HG03575 (cell line): ENCODE measurements at regions not wholly inside any gene's neighbourhood (a gene's known extent, or its start where the extent isn't known, plus 50 kb on each side); places are given as distances from the start of the nearest gene placed in this dataset.

Experiments
- ATAC-seq: cut with Tn5 transposase; IDR thresholded peaks from one replicate; pipeline ENCODE4 v1.9.1; 2021; ENCODE audit not compliant: unreplicated experiment, insufficient number of reproducible peaks, low FRiP score; ENCODE audit errors: extremely low read depth

- no peak for ATAC-seq
Measured at GRCh38 chr12:125220404-125221273, 155.4 kb downstream of the AACS start.

DNA sequence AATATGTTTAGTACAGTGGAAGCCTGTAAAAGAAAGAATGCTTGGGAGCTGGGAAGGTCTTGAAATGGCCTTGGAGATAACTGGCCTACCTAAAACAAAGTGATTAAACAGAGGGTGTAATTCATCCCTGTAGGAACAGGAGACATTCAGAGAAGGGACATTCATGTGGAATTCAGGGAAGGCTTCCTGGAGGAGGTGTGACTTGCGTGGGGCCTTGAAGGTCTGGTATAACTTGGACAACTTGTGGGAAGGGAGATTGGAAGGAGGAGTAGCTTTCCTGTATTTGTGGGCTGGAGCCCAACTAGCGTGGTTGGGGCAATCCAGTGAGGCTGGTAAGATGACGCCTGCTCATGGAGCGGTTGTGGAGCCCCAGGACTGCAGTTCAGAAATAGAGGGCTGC lies 156.4 kb downstream of the AACS start:
- no peak for ATAC-seq

GRCh38 chr12:125222876-125223275 lies 157.6 kb downstream of the AACS start:
- ATAC-seq: no peak

DNA sequence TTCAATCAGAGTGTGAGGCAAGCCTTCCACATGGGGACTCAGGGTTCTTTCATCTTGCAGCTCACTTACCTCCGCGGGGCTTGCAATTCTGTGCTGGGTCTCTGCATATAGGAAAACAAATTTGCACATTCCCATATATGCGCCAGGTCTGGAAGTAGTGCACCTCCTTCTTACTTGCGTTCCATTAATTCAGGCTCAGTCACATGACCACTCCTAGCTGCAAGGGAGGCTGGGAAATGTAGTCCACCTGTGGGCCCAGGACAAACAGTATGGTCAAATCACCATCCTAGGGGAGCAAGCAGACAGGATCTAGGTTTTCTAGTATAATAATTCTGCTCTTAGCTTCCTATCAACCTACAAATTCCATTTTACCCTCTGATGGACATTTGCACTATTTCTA lies 160.4 kb downstream of the AACS start:
- ATAC-seq: no peak

- ATAC-seq: no peak
Measured at GRCh38 chr12:125228519-125229260, 163.5 kb downstream of the AACS start.

DNA sequence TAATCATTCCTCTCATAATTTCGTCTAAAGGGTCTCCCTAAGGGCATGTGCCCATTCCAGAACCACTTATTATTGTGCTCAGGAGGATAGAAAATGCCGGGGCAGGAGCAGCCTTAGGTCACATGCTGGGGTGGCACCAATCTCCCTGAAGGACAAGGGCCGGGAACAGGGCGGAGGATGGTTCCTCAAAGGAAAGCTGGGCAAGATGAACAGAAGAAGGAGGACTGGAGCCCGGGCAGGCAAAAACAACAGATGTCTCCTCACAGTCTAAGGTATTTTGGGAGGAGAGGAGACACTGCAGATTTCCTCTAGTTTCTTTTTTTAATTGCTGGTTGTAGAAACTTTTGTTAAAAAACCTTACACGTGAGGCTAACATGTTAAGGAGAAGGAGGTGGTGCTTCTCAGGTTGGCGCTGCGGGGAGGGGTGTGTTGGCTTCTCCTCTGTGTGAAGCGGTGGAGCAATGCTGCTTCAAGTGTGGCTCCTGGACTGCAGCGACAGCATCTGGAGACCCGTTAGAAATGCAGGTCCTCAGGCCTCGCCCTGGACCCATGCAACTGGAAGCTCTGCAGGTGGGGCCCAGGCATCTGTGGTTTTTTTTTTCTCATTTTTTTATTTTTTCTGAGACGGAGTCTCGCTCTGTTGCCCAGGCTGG lies 164.8 kb downstream of the AACS start:
- no peak for ATAC-seq

- ATAC-seq: no peak
Measured at GRCh38 chr12:125233319-125233718, 168.1 kb downstream of the AACS start.

- ATAC-seq: no peak
Measured at GRCh38 chr12:125239563-125239962, 174.3 kb downstream of the AACS start.

DNA sequence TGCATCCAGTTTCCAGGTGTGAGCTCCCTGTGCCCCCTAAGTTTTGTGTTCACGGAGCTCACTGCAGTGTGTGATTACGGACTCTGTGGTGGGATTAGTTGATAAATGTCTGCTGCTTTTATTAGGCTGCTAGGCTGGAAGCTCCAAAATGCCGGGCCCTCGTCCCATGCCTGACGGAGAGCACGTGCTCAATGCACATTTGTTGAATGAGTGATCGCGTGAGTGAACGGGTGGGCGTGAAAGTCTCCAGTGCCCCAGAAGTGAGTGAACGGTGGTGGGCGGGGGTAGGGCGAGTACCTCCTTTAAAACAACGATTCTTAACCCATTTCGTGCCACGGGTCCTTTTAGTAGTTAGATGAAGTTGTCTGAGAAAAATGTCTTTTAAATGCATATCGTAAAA lies 175.5 kb downstream of the AACS start:
- no peak for ATAC-seq

DNA sequence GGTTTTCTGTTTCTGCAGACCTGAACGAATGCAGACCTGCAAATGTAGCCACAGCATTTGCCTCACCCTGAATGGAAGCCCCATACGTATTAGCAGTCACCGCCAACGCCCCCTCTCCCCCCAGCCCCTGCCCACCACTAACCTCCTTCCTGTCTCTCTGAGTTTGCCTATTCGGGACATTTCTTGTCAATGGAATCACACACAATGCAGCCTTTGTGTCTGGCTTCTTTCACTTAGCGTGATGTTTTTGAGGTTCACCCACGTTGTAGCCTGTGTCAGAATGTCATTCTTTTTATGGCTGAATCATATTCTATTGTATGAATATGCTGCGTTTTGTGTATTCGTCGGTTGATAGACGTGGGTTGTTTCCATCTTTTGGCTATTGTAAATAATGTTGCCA lies 178.6 kb downstream of the AACS start:
- no peak for ATAC-seq

GRCh38 chr12:125244338-125244737 lies 179.1 kb downstream of the AACS start:
- ATAC-seq: no peak

GRCh38 chr12:125245581-125246557 lies 180.6 kb downstream of the AACS start:
- no peak for ATAC-seq

DNA sequence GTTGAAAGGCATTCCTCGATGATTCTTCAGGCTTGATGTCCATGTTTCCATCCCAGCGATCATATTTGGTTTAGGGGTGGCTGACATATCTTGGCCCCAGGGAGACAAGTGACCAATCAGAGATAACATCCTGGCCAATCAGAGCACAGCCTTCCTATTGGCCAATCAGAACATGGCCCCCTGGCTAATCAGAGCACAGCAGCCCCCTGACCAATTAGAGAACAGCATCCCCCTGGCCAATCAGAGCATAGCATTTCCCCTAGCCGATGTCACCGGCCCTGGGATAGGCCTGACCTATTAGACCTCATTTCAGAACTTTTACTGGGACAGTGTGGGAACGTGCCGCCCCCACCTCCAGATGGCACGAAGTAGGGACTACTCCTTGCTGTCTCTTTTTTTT lies 182.2 kb downstream of the AACS start:
- ATAC-seq: no peak

- ATAC-seq: no peak
Measured at GRCh38 chr12:125249066-125249824, 184.0 kb downstream of the AACS start.

GRCh38 chr12:125249932-125250331 lies 184.7 kb downstream of the AACS start:
- ATAC-seq: no peak

- no peak for ATAC-seq
Measured at GRCh38 chr12:125254236-125254635, 189.0 kb downstream of the AACS start.

DNA sequence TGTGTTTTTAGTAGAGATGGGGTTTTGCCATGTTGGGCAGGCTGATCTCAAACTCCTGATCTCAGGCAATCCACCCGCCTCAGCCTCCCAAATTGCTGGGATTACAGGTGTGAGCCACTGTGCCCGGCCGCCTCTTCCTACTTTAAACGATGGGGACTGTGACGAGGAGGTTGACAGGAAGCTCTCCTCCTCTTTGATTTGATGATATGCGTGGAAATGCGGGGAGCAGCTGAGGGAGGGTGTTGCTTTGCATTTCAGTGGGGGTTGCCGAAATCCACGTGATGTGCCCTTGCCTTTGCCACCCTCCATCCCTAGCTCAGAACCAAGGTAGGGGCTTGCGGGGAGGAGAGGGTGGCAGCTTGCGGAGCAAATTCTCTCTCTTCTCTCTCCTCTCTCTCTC lies 189.6 kb downstream of the AACS start:
- no peak for ATAC-seq

DNA sequence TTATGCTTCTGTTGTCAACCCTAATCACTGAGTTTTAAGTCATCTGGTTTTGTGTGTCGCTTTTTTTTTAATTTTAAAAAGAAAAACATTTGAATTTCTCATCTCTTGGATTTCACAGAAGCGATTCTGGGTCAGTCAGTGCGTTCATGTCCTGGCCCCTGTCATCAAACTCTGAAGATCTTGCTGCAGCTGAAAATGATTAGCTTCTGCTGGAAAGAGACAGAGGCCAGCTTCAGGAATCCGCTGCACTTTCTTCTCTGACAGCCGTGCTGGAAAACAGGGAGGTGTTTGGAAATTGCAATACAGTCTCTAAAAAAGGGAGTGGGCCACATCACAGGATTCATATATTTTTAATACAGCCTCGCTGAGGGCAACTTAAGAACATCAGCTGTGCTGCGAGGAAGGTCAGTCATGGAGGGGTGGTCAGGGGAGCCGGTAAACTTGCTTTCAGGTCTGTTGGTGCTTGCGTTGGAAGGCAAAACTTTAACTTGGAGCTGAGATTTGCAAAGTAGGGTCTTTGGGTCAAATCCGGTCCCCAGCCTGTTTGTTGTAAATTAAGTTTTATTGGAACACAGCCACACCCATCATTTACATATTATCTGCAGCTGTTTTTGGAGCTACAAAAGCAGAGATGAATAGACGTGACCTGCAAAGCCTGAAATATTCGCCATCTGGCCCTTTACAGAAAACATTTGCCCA lies 190.8 kb downstream of the AACS start:
- no peak for ATAC-seq
